ENCODE measurements at regions not wholly inside any gene's neighbourhood (a gene's known extent, or its start where the extent isn't known, plus 50 kb on each side); places are given as distances from the start of the nearest gene placed in this dataset.

- no peaks in the 10 kb centered on the region for H3K4me1 Mint-ChIP-seq (ENCODE audit: low read depth, unreplicated experiment)
- no peak for DNase-seq
Measured at GRCh38 chr4:107265859-107266258, 229.7 kb upstream of the DKK2 start.

GRCh38 chr4:107261241-107261874 lies 225.2 kb upstream of the DKK2 start:
- no peak for DNase-seq
- Mint-ChIP-seq H3K36me3 (ENCODE audit: unreplicated experiment) (no peaks in the 10 kb centered on the region), H3K4me1 (ENCODE audit: low read depth, unreplicated experiment) (no peaks in the 10 kb centered on the region), H3K27ac (ENCODE audit: unreplicated experiment) (no peak overlapping the region), H3K4me3 (ENCODE audit: unreplicated experiment) (no peak overlapping the region), H3K27me3 (ENCODE audit: unreplicated experiment) (no peaks in the 10 kb centered on the region), H3K9me3 (ENCODE audit: unreplicated experiment) (no peaks in the 10 kb centered on the region)
- TF ChIP-seq, protein P1, sequence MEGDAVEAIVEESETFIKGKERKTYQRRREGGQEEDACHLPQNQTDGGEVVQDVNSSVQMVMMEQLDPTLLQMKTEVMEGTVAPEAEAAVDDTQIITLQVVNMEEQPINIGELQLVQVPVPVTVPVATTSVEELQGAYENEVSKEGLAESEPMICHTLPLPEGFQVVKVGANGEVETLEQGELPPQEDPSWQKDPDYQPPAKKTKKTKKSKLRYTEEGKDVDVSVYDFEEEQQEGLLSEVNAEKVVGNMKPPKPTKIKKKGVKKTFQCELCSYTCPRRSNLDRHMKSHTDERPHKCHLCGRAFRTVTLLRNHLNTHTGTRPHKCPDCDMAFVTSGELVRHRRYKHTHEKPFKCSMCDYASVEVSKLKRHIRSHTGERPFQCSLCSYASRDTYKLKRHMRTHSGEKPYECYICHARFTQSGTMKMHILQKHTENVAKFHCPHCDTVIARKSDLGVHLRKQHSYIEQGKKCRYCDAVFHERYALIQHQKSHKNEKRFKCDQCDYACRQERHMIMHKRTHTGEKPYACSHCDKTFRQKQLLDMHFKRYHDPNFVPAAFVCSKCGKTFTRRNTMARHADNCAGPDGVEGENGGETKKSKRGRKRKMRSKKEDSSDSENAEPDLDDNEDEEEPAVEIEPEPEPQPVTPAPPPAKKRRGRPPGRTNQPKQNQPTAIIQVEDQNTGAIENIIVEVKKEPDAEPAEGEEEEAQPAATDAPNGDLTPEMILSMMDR (IDR thresholded peaks at IDR 0.05; ENCODE audit: partially characterized antibody, unreplicated experiment) = no peak

More at GRCh38 chr4:107265859-107266258, 229.7 kb upstream of the DKK2 start:
- Mint-ChIP-seq H3K4me3 (ENCODE audit: unreplicated experiment) (no peak overlapping the region), H3K9me3 (ENCODE audit: unreplicated experiment) (no peaks in the 10 kb centered on the region), H3K27ac (ENCODE audit: unreplicated experiment) (no peak overlapping the region), H3K27me3 (ENCODE audit: unreplicated experiment) (no peaks in the 10 kb centered on the region), H3K36me3 (ENCODE audit: unreplicated experiment) (no peaks in the 10 kb centered on the region)
- TF ChIP-seq, protein P1 (IDR thresholded peaks at IDR 0.05; ENCODE audit: partially characterized antibody, unreplicated experiment) = no peak

- Mint-ChIP-seq H3K27me3 (ENCODE audit: unreplicated experiment) (no peaks in the 10 kb centered on the region), H3K9me3 (ENCODE audit: unreplicated experiment) (no peaks in the 10 kb centered on the region), H3K36me3 (ENCODE audit: unreplicated experiment) (no peaks in the 10 kb centered on the region), H3K4me3 (ENCODE audit: unreplicated experiment) (no peak overlapping the region), H3K4me1 (ENCODE audit: low read depth, unreplicated experiment) (no peaks in the 10 kb centered on the region), H3K27ac (ENCODE audit: unreplicated experiment) (no peak overlapping the region)
- TF ChIP-seq, protein P1 (IDR thresholded peaks at IDR 0.05; ENCODE audit: partially characterized antibody, unreplicated experiment) = no peak
- no peak for DNase-seq
Measured at GRCh38 chr4:107258359-107258758, 222.2 kb upstream of the DKK2 start.

GRCh38 chr4:107255596-107255995 lies 219.5 kb upstream of the DKK2 start:
- no peak for DNase-seq
- H3K27ac Mint-ChIP-seq (ENCODE audit: unreplicated experiment) = no peak overlapping the region
- H3K9me3 Mint-ChIP-seq (ENCODE audit: unreplicated experiment) = no peaks in the 10 kb centered on the region

GRCh38 chr4:107255114-107255513 lies 219.0 kb upstream of the DKK2 start:
- TF ChIP-seq, protein P1 (IDR thresholded peaks at IDR 0.05; ENCODE audit: partially characterized antibody, unreplicated experiment) = no peak
- Mint-ChIP-seq H3K4me3 (ENCODE audit: unreplicated experiment) (no peak overlapping the region), H3K4me1 (ENCODE audit: low read depth, unreplicated experiment) (no peaks in the 10 kb centered on the region), H3K27me3 (ENCODE audit: unreplicated experiment) (no peaks in the 10 kb centered on the region), H3K27ac (ENCODE audit: unreplicated experiment) (no peak overlapping the region), H3K36me3 (ENCODE audit: unreplicated experiment) (no peaks in the 10 kb centered on the region), H3K9me3 (ENCODE audit: unreplicated experiment) (no peaks in the 10 kb centered on the region)
- DNase-seq = no peak

More at GRCh38 chr4:107255596-107255995, 219.5 kb upstream of the DKK2 start:
- no peaks in the 10 kb centered on the region for H3K27me3 Mint-ChIP-seq (ENCODE audit: unreplicated experiment)
- no peak overlapping the region for H3K4me3 Mint-ChIP-seq (ENCODE audit: unreplicated experiment)
- H3K4me1 Mint-ChIP-seq (ENCODE audit: low read depth, unreplicated experiment) = no peaks in the 10 kb centered on the region
- TF ChIP-seq, protein P1 (IDR thresholded peaks at IDR 0.05; ENCODE audit: partially characterized antibody, unreplicated experiment) = no peak
- no peaks in the 10 kb centered on the region for H3K36me3 Mint-ChIP-seq (ENCODE audit: unreplicated experiment)
